OCI-LY3 (cell line): ENCODE measurements at regions not wholly inside any gene's neighbourhood (a gene's known extent, or its start where the extent isn't known, plus 50 kb on each side); places are given as distances from the start of the nearest gene placed in this dataset.

ENCODE experiments used
- H2AFZ ChIP-seq: fragments of 200-600, 300-600 bp; shearing (Covaris generic); 2 replicates; pipeline ENCODE4 v1.6.0; 2014; ENCODE audit warnings: antibody characterized with exemption, low read depth, low read length
- H3K27ac ChIP-seq: fragments of 200-600, 300-600 bp; sonication (generic); 2 replicates; pipeline ENCODE4 v1.5.1; 2014; ENCODE audit warnings: mild to moderate bottlenecking, low read length, moderate library complexity, mixed read lengths
- H3K27me3 ChIP-seq: fragments of 200-600, 300-600 bp; sonication (generic); 2 replicates; pipeline ENCODE4 v1.6.1; 2014; ENCODE audit warnings: low read depth, low read length, mixed read lengths
- H3K36me3 ChIP-seq: fragments of 200-600, 300-600 bp; sonication (generic); replicated peaks from 2 replicates; pipeline ENCODE3; 2014; ENCODE audit warnings: low read depth, low read length, mixed read lengths
- H3K4me1 ChIP-seq: fragments of 300-600, 200-600 bp; sonication (generic); 2 replicates; pipeline ENCODE4 v1.6.1; 2014; ENCODE audit warnings: low read length, mixed read lengths
- H3K4me2 ChIP-seq: fragments of 200-600, 300-600 bp; sonication (generic); 2 replicates; pipeline ENCODE4 v1.6.1; 2014; ENCODE audit warnings: low read length, mixed read lengths
- H3K4me3 ChIP-seq: fragments of 300-600, 200-600 bp; sonication (generic); 2 replicates; pipeline ENCODE4 v1.5.1; 2014; ENCODE audit warnings: antibody characterized with exemption, mild to moderate bottlenecking, low read length, moderate library complexity
- H3K79me2 ChIP-seq: fragments of 300-600, 200-600 bp; shearing (Covaris generic); 2 replicates; pipeline ENCODE4 v1.6.1; 2014; ENCODE audit warnings: mild to moderate bottlenecking, low read length, mixed read lengths
- H3K9ac ChIP-seq: fragments of 300-600, 200-600 bp; shearing (Covaris generic); 2 replicates; pipeline ENCODE4 v1.6.0; 2014; ENCODE audit warnings: mild to moderate bottlenecking, low read length, moderate library complexity
- H3K9me3 ChIP-seq: fragments of 200-600, 300-600 bp; shearing (Covaris generic); 2 replicates; pipeline ENCODE4 v1.6.1; 2014; ENCODE audit warnings: low read length, mixed read lengths; ENCODE audit not compliant: insufficient read depth
- H4K20me1 ChIP-seq: fragments of 200-600, 300-600 bp; sonication (generic); 2 replicates; pipeline ENCODE4 v1.6.1; 2016; ENCODE audit warnings: low read length, mixed read lengths; ENCODE audit not compliant: insufficient read depth
- CTCF ChIP-seq: fragments of 200-600, 300-600 bp; sonication (generic); IDR thresholded peaks from 2 replicates; pipeline ENCODE4 v1.5.1; 2014; ENCODE audit warnings: antibody characterized with exemption, low read length, low read depth
- EZH2phosphoT487 ChIP-seq: fragments of 200-600 bp; shearing (Covaris generic); IDR thresholded peaks from 2 replicates; pipeline ENCODE4 v1.6.1; 2018; ENCODE audit warnings: antibody characterized with exemption, mixed run types, low read depth

GRCh38 chr5:120239086-120239485 lies 225.0 kb upstream of the PRR16 start:
- no peak overlapping the region for H3K4me2 ChIP-seq
- H4K20me1 ChIP-seq, result no peaks in the 10 kb centered on the region
- no peaks in the 10 kb centered on the region for H3K27me3 ChIP-seq
- no peak overlapping the region for H3K27ac ChIP-seq
- H3K9ac ChIP-seq, result no peak overlapping the region
- no peaks in the 10 kb centered on the region for H3K36me3 ChIP-seq
- H2AFZ ChIP-seq, result no peak overlapping the region
- no peaks in the 10 kb centered on the region for H3K4me1 ChIP-seq
- no peak overlapping the region for H3K4me3 ChIP-seq
- H3K79me2 ChIP-seq, result no peaks in the 10 kb centered on the region
- TF ChIP-seq EZH2phosphoT487, result no peak
- no peak for TF ChIP-seq CTCF
- no peaks in the 10 kb centered on the region for H3K9me3 ChIP-seq

- Histone ChIP-seq H3K4me3 (no peak overlapping the region), H3K9me3 (no peaks in the 10 kb centered on the region), H3K79me2 (no peaks in the 10 kb centered on the region), H2AFZ (no peak overlapping the region), H3K27ac (no peak overlapping the region), H3K27me3 (no peaks in the 10 kb centered on the region), H3K4me2 (no peak overlapping the region), H3K4me1 (no peaks in the 10 kb centered on the region), H4K20me1 (no peaks in the 10 kb centered on the region), H3K9ac (no peak overlapping the region), H3K36me3 (no peaks in the 10 kb centered on the region)
- no peak for TF ChIP-seq CTCF
- TF ChIP-seq EZH2phosphoT487, result no peak
Observed at GRCh38 chr5:120240706-120241105, 223.4 kb upstream of the PRR16 start.

GRCh38 chr5:120241400-120241799 lies 222.7 kb upstream of the PRR16 start:
- Histone ChIP-seq H3K4me2 (no peak overlapping the region), H3K79me2 (no peaks in the 10 kb centered on the region), H3K9ac (no peak overlapping the region), H3K4me3 (no peak overlapping the region), H3K27ac (no peak overlapping the region), H2AFZ (no peak overlapping the region), H3K9me3 (no peaks in the 10 kb centered on the region), H3K36me3 (no peaks in the 10 kb centered on the region), H3K27me3 (no peaks in the 10 kb centered on the region), H3K4me1 (no peaks in the 10 kb centered on the region), H4K20me1 (no peaks in the 10 kb centered on the region)
- TF ChIP-seq CTCF, result no peak
- no peak for TF ChIP-seq EZH2phosphoT487

GRCh38 chr5:120251898-120252297 lies 212.2 kb upstream of the PRR16 start:
- TF ChIP-seq EZH2phosphoT487 (no peak), CTCF (no peak)
- H4K20me1 ChIP-seq, result no peaks in the 10 kb centered on the region
- H3K4me2 ChIP-seq, result no peak overlapping the region
- no peaks in the 10 kb centered on the region for H3K79me2 ChIP-seq
- no peak overlapping the region for H3K9ac ChIP-seq
- no peaks in the 10 kb centered on the region for H3K27me3 ChIP-seq
- H2AFZ ChIP-seq, result no peak overlapping the region
- no peak overlapping the region for H3K4me3 ChIP-seq
- no peaks in the 10 kb centered on the region for H3K36me3 ChIP-seq
- no peaks in the 10 kb centered on the region for H3K4me1 ChIP-seq
- H3K27ac ChIP-seq, result no peak overlapping the region
- no peaks in the 10 kb centered on the region for H3K9me3 ChIP-seq
